IMR-90 (cell line): ENCODE measurements at regions not wholly inside any gene's neighbourhood (a gene's known extent, or its start where the extent isn't known, plus 50 kb on each side); places are given as distances from the start of the nearest gene placed in this dataset.

Source experiments
- ATAC-seq: fragments of 200-7000 bp; cut with Tn5 transposase; 2 replicates; pipeline ENCODE4 v1.9.1; 2020; ENCODE audit warnings: low read depth, mild to moderate bottlenecking, moderate library complexity
- BruUV-seq: library from RNA; stranded (reverse); fragments of 400-500 nt; replicated peaks from 2 replicates; lab custom pipeline; 2021; lab: Mats Ljungman, UMichigan
- CTCF ChIA-PET: fragments of 300-600 bp; formaldehyde crosslinking; extraction: SDS; loops from one replicate; lab custom pipeline; 2021; ENCODE audit warnings: antibody characterized with exemption; lab: Yijun Ruan, JAX
- POLR2A ChIA-PET: fragments of 300-600 bp; sonication (Branson Sonifier 250); formaldehyde crosslinking; loops from one replicate; lab custom pipeline; 2022; ENCODE audit warnings: antibody characterized with exemption; ENCODE audit not compliant: unreplicated experiment; lab: Charles Lee
- DNase-seq: peaks from one replicate; pipeline ENCODE4 v3.0.0; 2013
- H2AFZ ChIP-seq: replicated peaks from 2 replicates; pipeline ENCODE3; 2013; ENCODE audit warnings: low read length, mild to moderate bottlenecking; ENCODE audit not compliant: poor library complexity
- H2AK5ac ChIP-seq: 2 replicates; pipeline ENCODE4 v1.6.1; 2013; ENCODE audit warnings: low read depth, low read length, inconsistent platforms
- H2AK9ac ChIP-seq: replicated peaks from 2 replicates; pipeline ENCODE3; 2013; ENCODE audit warnings: mild to moderate bottlenecking, low read depth, low read length, moderate library complexity; ENCODE audit not compliant: poor library complexity
- H2BK120ac ChIP-seq: 2 replicates; pipeline ENCODE4 v1.6.1; 2013; ENCODE audit warnings: low read depth, low read length, inconsistent platforms
- H2BK15ac ChIP-seq: 3 replicates; pipeline ENCODE4 v1.6.1; 2013; ENCODE audit warnings: low read depth, low read length, inconsistent platforms
- H2BK20ac ChIP-seq: 2 replicates; pipeline ENCODE4 v1.6.1; 2013; ENCODE audit warnings: low read depth, mild to moderate bottlenecking, inconsistent platforms, low read length, moderate library complexity
- H2BK5ac ChIP-seq: 2 replicates; pipeline ENCODE4 v1.6.1; 2013; ENCODE audit warnings: mild to moderate bottlenecking, low read depth, low read length, inconsistent platforms; ENCODE audit not compliant: poor library complexity, severe bottlenecking
- H3K14ac ChIP-seq: replicated peaks from 2 replicates; pipeline ENCODE4 v1.6.1; 2013; ENCODE audit warnings: low read depth, low read length, inconsistent platforms
- H3K18ac ChIP-seq: 2 replicates; pipeline ENCODE4 v1.6.1; 2013; ENCODE audit warnings: low read depth, low read length, control low read depth
- H3K23ac ChIP-seq: 2 replicates; pipeline ENCODE4 v1.6.1; 2013; ENCODE audit warnings: low read depth, low read length, inconsistent platforms
- H3K27ac ChIP-seq: 2 replicates; pipeline ENCODE4 v1.5.1; 2013; ENCODE audit warnings: mild to moderate bottlenecking, control low read depth, low read length; ENCODE audit not compliant: insufficient read depth
- H3K27me3 ChIP-seq: 2 replicates; pipeline ENCODE4 v1.6.1; 2013; ENCODE audit warnings: low read length; ENCODE audit not compliant: control insufficient read depth, insufficient read depth
- H3K36me3 ChIP-seq: 2 replicates; pipeline ENCODE4 v1.6.1; 2013; ENCODE audit warnings: low read length, mixed read lengths; ENCODE audit not compliant: control insufficient read depth, insufficient read depth
- H3K4ac ChIP-seq: 2 replicates; pipeline ENCODE4 v1.6.1; 2013; ENCODE audit warnings: low read depth, low read length, inconsistent platforms
- H3K4me1 ChIP-seq: 2 replicates; pipeline ENCODE4 v1.6.1; 2013; ENCODE audit warnings: low read length, mixed read lengths; ENCODE audit not compliant: control insufficient read depth, insufficient read depth
- H3K4me2 ChIP-seq: 2 replicates; pipeline ENCODE4 v1.6.1; 2013; ENCODE audit warnings: low read depth, mild to moderate bottlenecking, control low read depth, low read length, moderate library complexity
- H3K4me3 ChIP-seq: 2 replicates; pipeline ENCODE4 v1.5.1; 2013; ENCODE audit warnings: low read depth, mild to moderate bottlenecking, control low read depth, low read length, moderate library complexity; ENCODE audit not compliant: insufficient read depth
- H3K56ac ChIP-seq: 2 replicates; pipeline ENCODE4 v1.6.1; 2013; ENCODE audit warnings: low read length, inconsistent platforms; ENCODE audit not compliant: insufficient read depth; ENCODE audit errors: extremely low read depth
- H3K79me1 ChIP-seq, 2 experiments: 2 replicates each; pipeline ENCODE4 v1.6.1; 2013; ENCODE audit warnings: low read length in 2 of 2, inconsistent platforms in 1 of 2, low read depth in 1 of 2
- H3K9ac ChIP-seq: 2 replicates; pipeline ENCODE4 v1.6.1; 2013; ENCODE audit warnings: low read depth, low read length, control low read depth
- H3K9me1 ChIP-seq: 2 replicates; pipeline ENCODE4 v1.6.1; 2013; ENCODE audit warnings: low read length, inconsistent platforms; ENCODE audit not compliant: insufficient read depth
- H3K9me3 ChIP-seq: 2 replicates; pipeline ENCODE4 v1.6.1; 2013; ENCODE audit warnings: low read length; ENCODE audit not compliant: control insufficient read depth, insufficient read depth
- H4K20me1 ChIP-seq: 2 replicates; pipeline ENCODE4 v1.6.1; 2013; ENCODE audit warnings: low read length, inconsistent platforms; ENCODE audit not compliant: insufficient read depth
- H4K5ac ChIP-seq: 2 replicates; pipeline ENCODE4 v1.6.1; 2013; ENCODE audit warnings: mild to moderate bottlenecking, low read depth, low read length, control low read depth
- H4K8ac ChIP-seq, 2 experiments: 2 replicates each; pipeline ENCODE4 v1.6.1; 2013; ENCODE audit warnings: low read depth in 2 of 2, low read length in 2 of 2, control low read depth in 1 of 2, inconsistent platforms in 1 of 2
- H4K91ac ChIP-seq: 2 replicates; pipeline ENCODE4 v1.6.1; 2013; ENCODE audit warnings: low read depth, low read length, inconsistent platforms; ENCODE audit not compliant: insufficient read depth
- CHD1 ChIP-seq: IDR thresholded peaks from 2 replicates; pipeline ENCODE4 v1.6.1; 2012; ENCODE audit warnings: low read depth, low read length, improper control_type of control experiment
- FOS ChIP-seq: fragments of 150-350 bp; IDR thresholded peaks from 2 replicates; pipeline ENCODE4 v1.6.1; 2016; ENCODE audit warnings: low read depth, low read length
- MAFK ChIP-seq: IDR thresholded peaks from 2 replicates; pipeline ENCODE4 v1.6.1; 2012; ENCODE audit warnings: low read depth, low read length, improper control_type of control experiment
- NFE2L2 ChIP-seq: fragments of 150-350 bp; IDR thresholded peaks from 2 replicates; pipeline ENCODE4 v1.6.1; 2016; ENCODE audit warnings: low read depth, mild to moderate bottlenecking, low read length
- RAD21 ChIP-seq: IDR thresholded peaks from 2 replicates; pipeline ENCODE4 v1.6.1; 2012; ENCODE audit warnings: low read length, improper control_type of control experiment
- RCOR1 ChIP-seq: IDR thresholded peaks from 2 replicates; pipeline ENCODE4 v1.6.1; 2012; ENCODE audit warnings: mild to moderate bottlenecking, low read length, improper control_type of control experiment; ENCODE audit not compliant: insufficient replicate concordance
- RFX5 ChIP-seq: IDR thresholded peaks from 2 replicates; pipeline ENCODE4 v1.8.0; 2012; ENCODE audit warnings: low read depth, mild to moderate bottlenecking, low read length, moderate library complexity
- SMC3 ChIP-seq: fragments of 150-350 bp; IDR thresholded peaks from 2 replicates; pipeline ENCODE4 v1.6.1; 2016; ENCODE audit warnings: low read depth, mild to moderate bottlenecking, antibody characterized with exemption, low read length, moderate library complexity
- WGBS, 2 experiments: methylation state at CpG; one replicate each; pipeline versions ENCODE4 v1.1.5 to v1.1.7; 2013; ENCODE audit warnings: missing lambda C conversion rate in 2 of 2; ENCODE audit not compliant: insufficient read length in 1 of 2; ENCODE audit errors: extremely low coverage in 2 of 2; 5-methylcytosine and 5-hydroxymethylcytosine counted together
- dilution Hi-C: fragments of 300-500 bp; cut with HindIII; formaldehyde crosslinking; loops from one replicate; pipeline ENCODE4 v1.14.3; 2018; ENCODE audit warnings: low sequenced_read_pairs; ENCODE audit not compliant: unreplicated experiment
- in situ Hi-C: fragments of 300-500 bp; cut with MboI; formaldehyde crosslinking; loops from 3 replicates; pipeline ENCODE4 v1.14.3; 2019; ENCODE audit warnings: low sequenced_read_pairs, inconsistent platforms, mixed read lengths
- intact Hi-C: fragments of 100-400 bp; cut with micrococcal nuclease; formaldehyde crosslinking; loops from 2 replicates; pipeline ENCODE4 v1.10.0; 2022
- TF ChIP-seq, protein P1 (sequence below): conservative IDR thresholded peaks from 2 replicates; pipeline ENCODE4 v1.5.1; 2012; ENCODE audit warnings: mild to moderate bottlenecking, low read depth, low read length, improper control_type of control experiment

DNA sequence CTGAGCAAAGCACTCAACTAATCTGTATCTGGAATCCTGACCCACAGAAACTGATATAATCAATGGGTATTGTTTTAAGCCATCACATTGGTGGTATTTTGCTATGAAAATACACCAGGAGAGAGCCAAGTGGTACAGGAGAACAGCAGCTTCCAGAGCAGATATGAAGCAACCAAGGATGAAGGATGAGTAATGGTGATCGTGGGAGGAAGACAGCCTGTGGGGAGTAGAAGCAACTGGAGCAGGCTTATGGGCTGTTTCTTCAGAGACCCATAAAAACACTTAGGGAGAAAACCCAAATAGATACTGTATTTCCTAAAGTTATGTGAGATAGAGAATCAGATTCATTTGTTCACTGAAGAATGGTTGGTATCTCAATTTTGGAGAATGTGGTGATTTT lies 330.8 kb downstream of the NUP35 start:
- no peaks in the 10 kb centered on the region for H3K9me1 ChIP-seq
- no peak overlapping the region for H4K8ac ChIP-seq
- H2BK20ac ChIP-seq, result no peak overlapping the region
- no peak for TF ChIP-seq RFX5
- no peak for TF ChIP-seq CHD1
- no peak for TF ChIP-seq RAD21
- TF ChIP-seq RCOR1, result no peak
- TF ChIP-seq MAFK, result no peak
- no peak for TF ChIP-seq FOS
- TF ChIP-seq SMC3, result no peak
- TF ChIP-seq, protein P1, sequence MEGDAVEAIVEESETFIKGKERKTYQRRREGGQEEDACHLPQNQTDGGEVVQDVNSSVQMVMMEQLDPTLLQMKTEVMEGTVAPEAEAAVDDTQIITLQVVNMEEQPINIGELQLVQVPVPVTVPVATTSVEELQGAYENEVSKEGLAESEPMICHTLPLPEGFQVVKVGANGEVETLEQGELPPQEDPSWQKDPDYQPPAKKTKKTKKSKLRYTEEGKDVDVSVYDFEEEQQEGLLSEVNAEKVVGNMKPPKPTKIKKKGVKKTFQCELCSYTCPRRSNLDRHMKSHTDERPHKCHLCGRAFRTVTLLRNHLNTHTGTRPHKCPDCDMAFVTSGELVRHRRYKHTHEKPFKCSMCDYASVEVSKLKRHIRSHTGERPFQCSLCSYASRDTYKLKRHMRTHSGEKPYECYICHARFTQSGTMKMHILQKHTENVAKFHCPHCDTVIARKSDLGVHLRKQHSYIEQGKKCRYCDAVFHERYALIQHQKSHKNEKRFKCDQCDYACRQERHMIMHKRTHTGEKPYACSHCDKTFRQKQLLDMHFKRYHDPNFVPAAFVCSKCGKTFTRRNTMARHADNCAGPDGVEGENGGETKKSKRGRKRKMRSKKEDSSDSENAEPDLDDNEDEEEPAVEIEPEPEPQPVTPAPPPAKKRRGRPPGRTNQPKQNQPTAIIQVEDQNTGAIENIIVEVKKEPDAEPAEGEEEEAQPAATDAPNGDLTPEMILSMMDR, result no peak
- TF ChIP-seq NFE2L2, result no peak
- no peak overlapping the region for H2BK120ac ChIP-seq
- no peaks in the 10 kb centered on the region for H3K79me1 ChIP-seq
- no peaks in the 10 kb centered on the region for H3K4me1 ChIP-seq
- H2AK5ac ChIP-seq, result no peak overlapping the region
- no peak overlapping the region for H2BK5ac ChIP-seq
- no peak overlapping the region for H2AFZ ChIP-seq
- DNase-seq (no peak), ATAC-seq (no peak)
- no peaks in the 10 kb centered on the region for H3K27me3 ChIP-seq
- POLR2A ChIA-PET, result no interaction called here
- no peaks in the 10 kb centered on the region for H4K20me1 ChIP-seq
- intact Hi-C loops (no loop called here), in situ Hi-C loops (no loop called here), dilution Hi-C loops (no loop called here)
- no peak overlapping the region for H3K56ac ChIP-seq
- CTCF ChIA-PET, result no interaction called here
- no peak overlapping the region for H3K4me3 ChIP-seq
- no peak overlapping the region for H4K91ac ChIP-seq
- no CpG with 5 or more reads among the region's 1 CpG for WGBS, 2 experiments
- H3K27ac ChIP-seq, result no peak overlapping the region
- H2AK9ac ChIP-seq, result no peak overlapping the region
- H3K18ac ChIP-seq, result no peak overlapping the region
- H3K36me3 ChIP-seq, result no peaks in the 10 kb centered on the region
- H4K5ac ChIP-seq, result no peak overlapping the region
- H3K4ac ChIP-seq, result no peak overlapping the region
- H3K23ac ChIP-seq, result no peak overlapping the region
- no TSS peak for BruUV-seq
- H3K14ac ChIP-seq, result no peak overlapping the region
- no peak overlapping the region for H2BK15ac ChIP-seq
- no peak overlapping the region for H3K4me2 ChIP-seq
- peaks cover 9% of the 10 kb centered on the region for H3K9me3 ChIP-seq
- H3K9ac ChIP-seq, result no peak overlapping the region
